ENCODE measurements at regions not wholly inside any gene's neighbourhood (a gene's known extent, or its start where the extent isn't known, plus 50 kb on each side); places are given as distances from the start of the nearest gene placed in this dataset.

GRCh38 chr18:40824291-40824690 lies 1130.7 kb upstream of the PIK3C3 start:
- TF ChIP-seq YY1 (IDR thresholded peaks at IDR 0.05; ENCODE audit: insufficient read depth, insufficient read length), result no peak
- TF ChIP-seq SUZ12 (IDR thresholded peaks at IDR 0.05; ENCODE audit: extremely low read depth, insufficient read depth, insufficient read length), result no peak
- no peak for TF ChIP-seq ZNF274 (IDR thresholded peaks at IDR 0.05; ENCODE audit: low read depth, low read length)

Data from NT2/D1 (cell line).